OCI-LY1 (cell line): ENCODE measurements at regions not wholly inside any gene's neighbourhood (a gene's known extent, or its start where the extent isn't known, plus 50 kb on each side); places are given as distances from the start of the nearest gene placed in this dataset.

Source experiments
- H2AFZ ChIP-seq: fragments of 200-600 bp; sonication (generic), shearing (Covaris generic); 2 replicates; pipeline ENCODE4 v1.6.0; 2014; ENCODE audit warnings: antibody characterized with exemption, mild to moderate bottlenecking, low read length
- H3F3A ChIP-seq: fragments of 200-600 bp; sonication (generic), shearing (Covaris generic); 2 replicates; pipeline ENCODE4 v1.6.0; 2014; ENCODE audit warnings: mild to moderate bottlenecking, antibody characterized with exemption, low read length, moderate library complexity; ENCODE audit not compliant: insufficient read depth
- H3K27ac ChIP-seq: fragments of 200-600 bp; sonication (generic); 2 replicates; pipeline ENCODE4 v1.5.1; 2014; ENCODE audit warnings: low read length, mixed run types, mild to moderate bottlenecking, low read depth; ENCODE audit not compliant: poor library complexity, severe bottlenecking
- H3K27me3 ChIP-seq: fragments of 200-600 bp; sonication (generic); 2 replicates; pipeline ENCODE4 v1.6.0; 2014; ENCODE audit warnings: antibody characterized with exemption, mild to moderate bottlenecking, low read length, moderate library complexity; ENCODE audit not compliant: insufficient read depth
- H3K36me3 ChIP-seq: fragments of 200-600 bp; sonication (generic); 2 replicates; pipeline ENCODE4 v1.6.1; 2014; ENCODE audit warnings: mild to moderate bottlenecking, antibody characterized with exemption, low read length, moderate library complexity, mixed read lengths; ENCODE audit not compliant: insufficient read depth
- H3K4me1 ChIP-seq: fragments of 200-600 bp; sonication (generic); 2 replicates; pipeline ENCODE4 v1.5.1; 2014; ENCODE audit warnings: mild to moderate bottlenecking, low read length, moderate library complexity; ENCODE audit not compliant: insufficient read depth, severe bottlenecking
- H3K4me2 ChIP-seq: fragments of 200-600 bp; sonication (generic), shearing (Covaris generic); 2 replicates; pipeline ENCODE4 v1.6.1; 2014; ENCODE audit warnings: low read length
- H3K4me3 ChIP-seq: fragments of 200-600 bp; sonication (generic); 2 replicates; pipeline ENCODE4 v1.5.1; 2014; ENCODE audit warnings: low read length, low read depth, mild to moderate bottlenecking, mixed read lengths; ENCODE audit not compliant: poor library complexity, severe bottlenecking
- H3K79me2 ChIP-seq: fragments of 200-600 bp; shearing (Covaris generic); 2 replicates; pipeline ENCODE4 v1.6.1; 2016; ENCODE audit warnings: mixed run types, low read length, mixed read lengths; ENCODE audit not compliant: insufficient read depth
- H3K9ac ChIP-seq: fragments of 200-600 bp; sonication (generic), shearing (Covaris generic); 2 replicates; pipeline ENCODE4 v1.6.1; 2014; ENCODE audit warnings: mild to moderate bottlenecking, low read length, mixed read lengths
- H3K9me2 ChIP-seq: fragments of 200-600 bp; sonication (generic), shearing (Covaris generic); 2 replicates; pipeline ENCODE4 v1.6.1; 2014; ENCODE audit warnings: low read depth, mild to moderate bottlenecking, low read length, mixed read lengths
- H3K9me3 ChIP-seq: fragments of 200-600 bp; shearing (Covaris generic); 2 replicates; pipeline ENCODE4 v1.6.1; 2014; ENCODE audit warnings: low read length, mixed read lengths
- H4K20me1 ChIP-seq: fragments of 200-600 bp; sonication (generic), shearing (Covaris generic); 2 replicates; pipeline ENCODE4 v1.6.0; 2016; ENCODE audit warnings: mild to moderate bottlenecking, low read length; ENCODE audit not compliant: insufficient read depth
- EZH2 ChIP-seq: fragments of 200-600 bp; sonication (generic), shearing (Covaris generic); IDR thresholded peaks from 2 replicates; pipeline ENCODE4 v1.8.0; 2017; ENCODE audit warnings: borderline replicate concordance, mixed run types, mild to moderate bottlenecking, antibody characterized with exemption, low read length, moderate library complexity, mixed read lengths
- TF ChIP-seq, protein P1 (sequence below): fragments of 200-600 bp; sonication (generic), shearing (Covaris generic); IDR thresholded peaks from 2 replicates; pipeline ENCODE4 v1.5.1; 2017; ENCODE audit warnings: mild to moderate bottlenecking, antibody characterized with exemption, low read length, moderate library complexity, mixed read lengths

DNA sequence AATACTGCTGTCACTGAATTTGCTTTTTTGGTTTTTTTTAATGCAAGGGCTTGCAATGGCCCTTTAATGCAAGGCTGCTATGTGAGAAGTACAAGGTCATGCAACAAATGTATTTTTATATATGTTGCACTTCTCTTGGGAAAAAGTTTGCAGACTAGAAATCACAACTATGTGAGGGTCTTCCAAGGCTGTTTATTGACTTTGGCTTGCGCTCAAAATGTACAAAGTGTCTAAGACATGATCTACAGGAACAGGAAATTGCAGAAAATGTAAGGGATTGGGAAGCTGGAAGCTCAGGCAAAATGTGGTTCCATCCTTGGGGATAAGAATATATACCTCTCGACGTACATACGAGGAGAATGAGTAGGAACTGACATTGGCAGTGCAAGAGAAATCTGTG, 92.2 kb upstream of the F13A1 start:
- H3K9me2 ChIP-seq = no peaks in the 10 kb centered on the region
- H3K4me2 ChIP-seq = no peak overlapping the region
- H3K4me3 ChIP-seq = no peak overlapping the region
- no peaks in the 10 kb centered on the region for H3K36me3 ChIP-seq
- H4K20me1 ChIP-seq = no peaks in the 10 kb centered on the region
- TF ChIP-seq, protein P1, sequence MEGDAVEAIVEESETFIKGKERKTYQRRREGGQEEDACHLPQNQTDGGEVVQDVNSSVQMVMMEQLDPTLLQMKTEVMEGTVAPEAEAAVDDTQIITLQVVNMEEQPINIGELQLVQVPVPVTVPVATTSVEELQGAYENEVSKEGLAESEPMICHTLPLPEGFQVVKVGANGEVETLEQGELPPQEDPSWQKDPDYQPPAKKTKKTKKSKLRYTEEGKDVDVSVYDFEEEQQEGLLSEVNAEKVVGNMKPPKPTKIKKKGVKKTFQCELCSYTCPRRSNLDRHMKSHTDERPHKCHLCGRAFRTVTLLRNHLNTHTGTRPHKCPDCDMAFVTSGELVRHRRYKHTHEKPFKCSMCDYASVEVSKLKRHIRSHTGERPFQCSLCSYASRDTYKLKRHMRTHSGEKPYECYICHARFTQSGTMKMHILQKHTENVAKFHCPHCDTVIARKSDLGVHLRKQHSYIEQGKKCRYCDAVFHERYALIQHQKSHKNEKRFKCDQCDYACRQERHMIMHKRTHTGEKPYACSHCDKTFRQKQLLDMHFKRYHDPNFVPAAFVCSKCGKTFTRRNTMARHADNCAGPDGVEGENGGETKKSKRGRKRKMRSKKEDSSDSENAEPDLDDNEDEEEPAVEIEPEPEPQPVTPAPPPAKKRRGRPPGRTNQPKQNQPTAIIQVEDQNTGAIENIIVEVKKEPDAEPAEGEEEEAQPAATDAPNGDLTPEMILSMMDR = no peak
- no peaks in the 10 kb centered on the region for H3K9me3 ChIP-seq
- H3K9ac ChIP-seq = no peak overlapping the region
- H3K4me1 ChIP-seq = peaks cover 48% of the 10 kb centered on the region
- no peak overlapping the region for H3K27ac ChIP-seq
- no peaks in the 10 kb centered on the region for H3K79me2 ChIP-seq
- no peaks in the 10 kb centered on the region for H3F3A ChIP-seq
- H2AFZ ChIP-seq = no peak overlapping the region
- no peaks in the 10 kb centered on the region for H3K27me3 ChIP-seq

DNA sequence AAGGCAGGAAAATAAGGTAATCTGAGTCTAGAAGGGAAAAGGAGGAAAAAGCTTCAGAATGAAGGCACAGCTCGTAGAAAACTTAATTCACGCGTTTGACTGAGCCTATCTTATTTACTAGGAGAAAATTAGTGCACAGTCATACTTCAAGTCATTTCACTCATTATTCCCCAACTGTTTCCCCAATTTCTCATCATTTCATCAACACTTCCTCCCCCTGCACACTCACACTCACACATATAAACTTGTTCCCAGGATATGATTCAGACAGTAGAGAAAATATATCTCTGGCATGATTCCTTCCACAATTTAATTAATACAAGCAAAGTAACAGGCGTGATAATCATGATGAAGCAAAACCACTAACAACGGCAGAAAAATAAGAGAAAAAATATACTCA, 94.5 kb upstream of the F13A1 start:
- Histone ChIP-seq H3K4me2 (no peak overlapping the region), H3K4me3 (no peak overlapping the region), H3K27ac (no peak overlapping the region), H3K9me3 (no peaks in the 10 kb centered on the region), H3K79me2 (no peaks in the 10 kb centered on the region), H3K4me1 (peaks cover 26% of the 10 kb centered on the region), H3K36me3 (no peaks in the 10 kb centered on the region), H3F3A (no peaks in the 10 kb centered on the region), H4K20me1 (no peaks in the 10 kb centered on the region), H3K9me2 (no peaks in the 10 kb centered on the region), H2AFZ (no peak overlapping the region), H3K9ac (no peak overlapping the region), H3K27me3 (no peaks in the 10 kb centered on the region)
- TF ChIP-seq EZH2 = no peak
- TF ChIP-seq, protein P1 = no peak

DNA sequence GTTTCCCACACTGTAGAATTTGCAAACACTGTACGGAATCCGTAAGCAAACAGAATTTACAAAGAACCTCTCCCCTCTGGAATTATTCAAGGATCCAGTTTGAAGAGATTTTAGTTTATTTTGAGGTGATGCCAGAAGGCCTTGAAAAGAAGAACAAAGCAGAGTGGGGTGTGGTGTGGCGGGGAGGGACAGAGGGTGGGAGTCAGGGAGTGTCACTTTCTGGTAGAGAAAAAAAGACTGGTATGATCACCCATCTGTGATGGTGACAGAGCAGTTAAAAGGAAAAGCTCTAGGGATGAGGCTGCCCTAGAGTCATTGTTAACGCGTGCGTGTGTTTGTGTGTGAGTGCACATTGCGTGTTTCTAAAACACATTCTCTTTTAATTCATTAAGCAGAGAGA, 97.0 kb upstream of the F13A1 start:
- Histone ChIP-seq H3K4me3 (no peak overlapping the region), H3K4me2 (no peak overlapping the region), H3K9ac (no peak overlapping the region), H2AFZ (no peak overlapping the region), H3K4me1 (peaks cover under 1% of the 10 kb centered on the region), H3F3A (no peaks in the 10 kb centered on the region), H3K9me2 (no peaks in the 10 kb centered on the region), H3K79me2 (no peaks in the 10 kb centered on the region), H3K36me3 (no peaks in the 10 kb centered on the region), H3K9me3 (no peaks in the 10 kb centered on the region), H4K20me1 (no peaks in the 10 kb centered on the region), H3K27ac (no peak overlapping the region), H3K27me3 (no peaks in the 10 kb centered on the region)
- no peak for TF ChIP-seq EZH2
- TF ChIP-seq, protein P1 = no peak
